ENCODE measurements at regions not wholly inside any gene's neighbourhood (a gene's known extent, or its start where the extent isn't known, plus 50 kb on each side); places are given as distances from the start of the nearest gene placed in this dataset.

DNA sequence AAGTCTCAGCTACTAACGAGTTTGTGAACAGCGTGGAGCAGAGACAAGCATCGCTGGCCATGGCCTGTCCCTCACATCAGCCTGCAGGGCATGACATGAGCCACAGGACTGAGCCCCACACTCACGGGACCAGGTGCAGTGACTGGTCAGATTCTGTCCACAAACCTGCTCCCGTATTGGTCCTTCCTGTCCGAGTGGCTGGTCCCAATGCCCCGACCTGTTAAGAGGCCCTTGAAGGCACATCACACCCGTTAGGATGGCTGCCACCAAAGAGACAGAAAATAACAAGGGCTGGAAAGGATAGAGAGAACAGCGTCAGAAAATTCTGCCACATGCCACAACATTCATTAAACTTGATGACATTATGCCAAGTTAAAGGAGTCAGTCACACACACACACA, 403.2 kb upstream of the MYT1L start:
- no peak for TF ChIP-seq POLR2A (IDR thresholded peaks at IDR 0.05)
- TF ChIP-seq, protein P1, sequence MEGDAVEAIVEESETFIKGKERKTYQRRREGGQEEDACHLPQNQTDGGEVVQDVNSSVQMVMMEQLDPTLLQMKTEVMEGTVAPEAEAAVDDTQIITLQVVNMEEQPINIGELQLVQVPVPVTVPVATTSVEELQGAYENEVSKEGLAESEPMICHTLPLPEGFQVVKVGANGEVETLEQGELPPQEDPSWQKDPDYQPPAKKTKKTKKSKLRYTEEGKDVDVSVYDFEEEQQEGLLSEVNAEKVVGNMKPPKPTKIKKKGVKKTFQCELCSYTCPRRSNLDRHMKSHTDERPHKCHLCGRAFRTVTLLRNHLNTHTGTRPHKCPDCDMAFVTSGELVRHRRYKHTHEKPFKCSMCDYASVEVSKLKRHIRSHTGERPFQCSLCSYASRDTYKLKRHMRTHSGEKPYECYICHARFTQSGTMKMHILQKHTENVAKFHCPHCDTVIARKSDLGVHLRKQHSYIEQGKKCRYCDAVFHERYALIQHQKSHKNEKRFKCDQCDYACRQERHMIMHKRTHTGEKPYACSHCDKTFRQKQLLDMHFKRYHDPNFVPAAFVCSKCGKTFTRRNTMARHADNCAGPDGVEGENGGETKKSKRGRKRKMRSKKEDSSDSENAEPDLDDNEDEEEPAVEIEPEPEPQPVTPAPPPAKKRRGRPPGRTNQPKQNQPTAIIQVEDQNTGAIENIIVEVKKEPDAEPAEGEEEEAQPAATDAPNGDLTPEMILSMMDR (IDR thresholded peaks at IDR 0.05 in 8 of 11, conservative IDR thresholded peaks at IDR 0.05 in 3 of 11): no peak

Measured in spleen (tissue), 7 donors.